Suprapubic skin (tissue), 4 donors: ENCODE measurements at regions not wholly inside any gene's neighbourhood (a gene's known extent, or its start where the extent isn't known, plus 50 kb on each side); places are given as distances from the start of the nearest gene placed in this dataset.
"Not testable (repeated sequence)": the region's sequence is repeated elsewhere in the genome, so short reads cannot be mapped to it uniquely, and the experiment has no call there.

Experiments used
- CTCF ChIP-seq, 2 donors: fragments of 200-600 bp in 1 of 2; fragments of 450-650 bp in 1 of 2; sonication (generic) in 1 of 2; IDR thresholded peaks; one replicate each; pipeline ENCODE4 v1.5.1; 2016 to 2019; ENCODE audit warnings: antibody characterized with exemption in 2 of 2, mild to moderate bottlenecking in 1 of 2, moderate library complexity in 1 of 2
- EP300 ChIP-seq: sonication (generic); formaldehyde crosslinking; IDR thresholded peaks from one replicate; pipeline ENCODE4 v1.6.1; 2017; ENCODE audit warnings: antibody characterized with exemption
- POLR2A ChIP-seq, 2 donors: fragments of 450-650 bp; IDR thresholded peaks; one replicate each; pipeline ENCODE4 v1.6.1; 2017; ENCODE audit warnings: antibody characterized with exemption in 2 of 2, mild to moderate bottlenecking in 2 of 2, moderate library complexity in 2 of 2
- POLR2AphosphoS5 ChIP-seq, 3 donors: sonication (generic); formaldehyde crosslinking; IDR thresholded peaks; one replicate each; pipeline ENCODE4 v1.6.1; 2017; ENCODE audit warnings: antibody characterized with exemption in 3 of 3

- TF ChIP-seq CTCF (IDR thresholded peaks at IDR 0.05); POLR2AphosphoS5 (IDR thresholded peaks at IDR 0.05); POLR2A (IDR thresholded peaks at IDR 0.05); EP300: not testable (repeated sequence)
These were observed 243.2 kb downstream of the TFAP2A start for GRCh38 chr6:10171706-10172105.
